K562 (cell line): ENCODE measurements at regions not wholly inside any gene's neighbourhood (a gene's known extent, or its start where the extent isn't known, plus 50 kb on each side); places are given as distances from the start of the nearest gene placed in this dataset.

Experiments
- ATAC-seq: fragments of 200-7000 bp; cut with Tn5 transposase; 3 replicates; pipeline ENCODE4 v1.9.1; 2020; ENCODE audit warnings: moderate library complexity
- BruUV-seq: library from RNA; stranded (reverse); fragments of 400-500 nt; replicated peaks from 2 replicates; lab custom pipeline; 2021; lab: Mats Ljungman, UMichigan
- CTCF ChIA-PET: fragments of 300-600 bp; formaldehyde crosslinking; extraction: SDS; loops from one replicate; lab custom pipeline; 2021; ENCODE audit warnings: low intra/inter-chr PET ratio; lab: Yijun Ruan, JAX
- POLR2A ChIA-PET: fragments of 300-600, 350-650 bp; sonication (Branson Sonifier 250); formaldehyde crosslinking; extraction: SDS; loops from one replicate; lab custom pipeline; 2021; ENCODE audit warnings: antibody characterized with exemption, inconsistent platforms; lab: Yijun Ruan, JAX
- DNase-seq, 4 experiments: peaks; one replicate each; pipeline versions ENCODE4 v3.0.0 to v3.0.0-alpha.2; 2011 to 2018; ENCODE audit warnings: low spot score in 3 of 4, mixed read lengths in 3 of 4; ENCODE audit errors: extremely low read depth in 1 of 4
- FAIRE-seq: peaks from 2 replicates; lab custom pipeline; 2011; peaks lifted over from hg19 to GRCh38; lab: Jason Lieb, UNC
- H2AFZ ChIP-seq: 2 replicates; pipeline ENCODE4 v1.6.0; 2011; ENCODE audit warnings: low read depth, low read length, control low read depth, inconsistent platforms
- H3K27ac ChIP-seq: fragments of 200-600 bp; 3 replicates; pipeline ENCODE4 v1.8.0; 2011; ENCODE audit warnings: low read depth, mild to moderate bottlenecking, control low read depth, inconsistent platforms, low read length, moderate library complexity, mixed read lengths; ENCODE audit errors: extremely low read depth
- H3K27me3 ChIP-seq, 2 experiments: fragments of 300-600 bp in 1 of 2; 2 replicates in 1 of 2; 3 replicates in 1 of 2; pipeline versions ENCODE4 v1.6.0 to v1.8.0; 2011; ENCODE audit warnings: inconsistent platforms in 2 of 2, low read length in 2 of 2, mild to moderate bottlenecking in 1 of 2, mixed read lengths in 1 of 2, moderate library complexity in 1 of 2; ENCODE audit not compliant: control insufficient read depth in 2 of 2, insufficient read depth in 2 of 2
- H3K36me3 ChIP-seq: fragments of 300-600 bp; 3 replicates; pipeline ENCODE4 v1.8.0; 2011; ENCODE audit warnings: mild to moderate bottlenecking, low read length, inconsistent platforms; ENCODE audit not compliant: control insufficient read depth, insufficient read depth
- H3K4me1 ChIP-seq, 2 experiments: fragments of 200-600 bp in 1 of 2; replicated peaks in 1 of 2; 2 replicates in 1 of 2; 3 replicates in 1 of 2; pipeline versions ENCODE4 v1.5.1 to v1.8.0; 2011; ENCODE audit warnings: inconsistent platforms in 2 of 2, low read length in 2 of 2, mild to moderate bottlenecking in 1 of 2, mixed read lengths in 1 of 2, moderate library complexity in 1 of 2; ENCODE audit not compliant: control insufficient read depth in 2 of 2, insufficient read depth in 2 of 2
- H3K4me2 ChIP-seq: 2 replicates; pipeline ENCODE4 v1.6.1; 2011; ENCODE audit warnings: low read length, control low read depth, inconsistent platforms, mixed read lengths; ENCODE audit not compliant: insufficient read depth
- H3K4me3 ChIP-seq: fragments of 200-600 bp; sonication (generic), shearing (Covaris generic); 2 replicates; pipeline ENCODE4 v1.5.1; 2016; ENCODE audit warnings: control low read depth, inconsistent platforms
- H3K79me2 ChIP-seq: fragments of 200-600 bp; 3 replicates; pipeline ENCODE4 v1.8.0; 2011; ENCODE audit warnings: low read length, inconsistent platforms; ENCODE audit not compliant: control insufficient read depth, insufficient read depth
- H3K9ac ChIP-seq, 2 experiments: 2 replicates each; pipeline versions ENCODE4 v1.6.0 to v1.6.1; 2011; ENCODE audit warnings: low read depth in 2 of 2, low read length in 2 of 2, control low read depth in 1 of 2, inconsistent platforms in 1 of 2, mild to moderate bottlenecking in 1 of 2, mixed read lengths in 1 of 2; ENCODE audit not compliant: insufficient read depth in 1 of 2
- H3K9me1 ChIP-seq: one replicate; pipeline ENCODE4 v1.6.0; 2011; ENCODE audit warnings: inconsistent platforms, mild to moderate bottlenecking, low read length, moderate library complexity; ENCODE audit not compliant: control insufficient read depth, insufficient read depth
- H3K9me3 ChIP-seq: replicated peaks from 2 replicates; pipeline ENCODE4 v1.5.1; 2011; ENCODE audit warnings: low read depth, low read length, inconsistent platforms; ENCODE audit not compliant: control insufficient read depth, insufficient read depth
- H4K20me1 ChIP-seq: replicated peaks from 2 replicates; pipeline ENCODE4 v1.6.1; 2011; ENCODE audit warnings: low read length, inconsistent platforms, mixed read lengths; ENCODE audit not compliant: control insufficient read depth, insufficient read depth
- ELK1 ChIP-seq: sonication (generic); formaldehyde crosslinking; IDR thresholded peaks from 2 replicates; pipeline ENCODE4 v1.8.1; 2022; ENCODE audit warnings: missing genetic modification reagents
- ETV5 ChIP-seq: sonication (generic); formaldehyde crosslinking; IDR thresholded peaks from 2 replicates; pipeline ENCODE4 v1.4.0; 2020; ENCODE audit warnings: low read depth, mild to moderate bottlenecking, missing genetic modification reagents
- FOSL1 ChIP-seq: fragments of 200-800 bp; sonication (Bioruptor generic); conservative IDR thresholded peaks from 2 replicates; pipeline ENCODE4 v1.6.1; 2016; ENCODE audit warnings: missing genetic modification characterization, missing compliant biosample characterization
- HINFP ChIP-seq: fragments of 450-650 bp; conservative IDR thresholded peaks from 2 replicates; pipeline ENCODE4 v1.6.1; 2016; ENCODE audit warnings: missing genetic modification characterization, low read depth, mild to moderate bottlenecking, control low read depth, missing compliant biosample characterization
- HLTF ChIP-seq: fragments of 450-650 bp; IDR thresholded peaks from 2 replicates; pipeline ENCODE4 v1.6.1; 2016
- KHSRP ChIP-seq: fragments of 450-650 bp; IDR thresholded peaks from 2 replicates; pipeline ENCODE4 v1.6.1; 2017
- MECOM ChIP-seq: fragments of 250-450 bp; sonication (Bioruptor Pico); IDR thresholded peaks from 2 replicates; pipeline ENCODE4 v1.8.0; 2022; ENCODE audit warnings: inconsistent platforms
- MED1 ChIP-seq: sonication (generic); formaldehyde crosslinking; IDR thresholded peaks from 2 replicates; pipeline ENCODE4 v1.8.1; 2023; ENCODE audit warnings: missing genetic modification reagents, borderline replicate concordance
- NFE2L1 ChIP-seq: fragments of 450-650 bp; IDR thresholded peaks from 2 replicates; pipeline ENCODE4 v1.6.1; 2016; ENCODE audit warnings: missing genetic modification characterization, low read depth, mild to moderate bottlenecking, missing compliant biosample characterization, moderate library complexity, borderline replicate concordance
- SIN3A ChIP-seq, 2 experiments: fragments of 150-350 bp in 1 of 2; IDR thresholded peaks; 2 replicates each; pipeline ENCODE4 v1.6.1; 2011 to 2016; ENCODE audit warnings: borderline replicate concordance in 2 of 2, low read depth in 2 of 2, low read length in 2 of 2, mild to moderate bottlenecking in 2 of 2, moderate library complexity in 2 of 2; ENCODE audit not compliant: control insufficient read depth in 1 of 2
- SIX5 ChIP-seq, 2 experiments: IDR thresholded peaks; 2 replicates each; pipeline ENCODE4 v1.6.1; 2011; ENCODE audit warnings: low read length in 2 of 2, borderline replicate concordance in 1 of 2, low read depth in 1 of 2, mild to moderate bottlenecking in 1 of 2, moderate library complexity in 1 of 2; ENCODE audit not compliant: insufficient read depth in 1 of 2
- SMAD3 ChIP-seq: fragments of 450-650 bp; formaldehyde crosslinking; conservative IDR thresholded peaks from 2 replicates; pipeline ENCODE4 v1.4.0; 2020; ENCODE audit warnings: mild to moderate bottlenecking
- SMAD4 ChIP-seq: fragments of 250-450 bp; sonication (Bioruptor Pico); conservative IDR thresholded peaks from 2 replicates; pipeline ENCODE4 v1.8.0; 2021; ENCODE audit warnings: inconsistent platforms, mild to moderate bottlenecking, moderate library complexity
- TEAD4 ChIP-seq, 2 experiments: sonication (generic) in 1 of 2; formaldehyde crosslinking in 1 of 2; IDR thresholded peaks; 2 replicates each; pipeline versions ENCODE4 v1.6.1 to v1.8.0; 2012 to 2022; ENCODE audit warnings: borderline replicate concordance in 1 of 2, inconsistent platforms in 1 of 2, low read length in 1 of 2, mild to moderate bottlenecking in 1 of 2, missing genetic modification reagents in 1 of 2
- ZBTB7A ChIP-seq: IDR thresholded peaks from 2 replicates; pipeline ENCODE4 v1.6.1; 2011; ENCODE audit warnings: low read depth, mild to moderate bottlenecking, low read length, moderate library complexity, borderline replicate concordance; ENCODE audit not compliant: control insufficient read depth
- ZNF121 ChIP-seq: sonication (generic); formaldehyde crosslinking; conservative IDR thresholded peaks from 2 replicates; pipeline ENCODE4 v1.8.0; 2022; ENCODE audit warnings: missing genetic modification reagents
- ZNF134 ChIP-seq: fragments of 250-450 bp; sonication (Bioruptor Pico); conservative IDR thresholded peaks from 2 replicates; pipeline ENCODE4 v1.4.0; 2020
- ZNF174 ChIP-seq: fragments of 250-450 bp; sonication (Bioruptor Pico); IDR thresholded peaks from 2 replicates; pipeline ENCODE4 v1.4.0; 2020; ENCODE audit warnings: mild to moderate bottlenecking
- ZNF212 ChIP-seq: fragments of 450-650 bp; formaldehyde crosslinking; IDR thresholded peaks from 2 replicates; pipeline ENCODE4 v1.4.0; 2020; ENCODE audit warnings: mild to moderate bottlenecking
- ZNF224 ChIP-seq: sonication (generic); formaldehyde crosslinking; IDR thresholded peaks from 2 replicates; pipeline ENCODE4 v1.8.0; 2022; ENCODE audit warnings: mild to moderate bottlenecking, missing genetic modification reagents
- ZNF3 ChIP-seq: fragments of 250-450 bp; sonication (Bioruptor Pico); IDR thresholded peaks from 2 replicates; pipeline ENCODE4 v1.5.0; 2021; ENCODE audit warnings: mild to moderate bottlenecking, moderate library complexity
- WGBS: fragments of 100-300 bp; shearing (Covaris generic); methylation state at CpG from one replicate; pipeline ENCODE4 v1.1.6; 2016; ENCODE audit warnings: low coverage, mixed read lengths; ENCODE audit not compliant: insufficient coverage; ENCODE audit errors: missing lambda C conversion rate; 5-methylcytosine and 5-hydroxymethylcytosine counted together
- in situ Hi-C: fragments of 300-500 bp; cut with MboI; formaldehyde crosslinking; loops from 4 replicates; pipeline ENCODE4 v1.15.0; 2018; ENCODE audit warnings: inconsistent platforms, mixed read lengths
- intact Hi-C: fragments of 100-400 bp; cut with micrococcal nuclease; formaldehyde crosslinking; loops from 2 replicates; pipeline ENCODE4 v1.14.2; 2022

- no peak for TF ChIP-seq ELK1
- TF ChIP-seq HINFP: no peak
- no peak for TF ChIP-seq HLTF
- TF ChIP-seq ZNF212: no peak
- TF ChIP-seq SIN3A (IDR thresholded peaks at IDR 0.05; ENCODE audit: borderline replicate concordance in 2 of 2, control insufficient read depth in 1 of 2, low read depth in 2 of 2, low read length in 2 of 2): no peak
- TF ChIP-seq MECOM: no peak
- no peak for TF ChIP-seq ZNF134 (CRISPR knock-in tag)
- no peak for TF ChIP-seq SIX5 (IDR thresholded peaks at IDR 0.05; ENCODE audit: borderline replicate concordance in 1 of 2, insufficient read depth in 1 of 2, low read depth in 1 of 2, low read length in 2 of 2)
- no peak for TF ChIP-seq ZNF3
- no peak for TF ChIP-seq SMAD4 (CRISPR knock-in tag)
- TF ChIP-seq KHSRP: no peak
Observed at GRCh38 chr10:10625491-10625890, 392.2 kb upstream of the CELF2 start (continued).

DNA sequence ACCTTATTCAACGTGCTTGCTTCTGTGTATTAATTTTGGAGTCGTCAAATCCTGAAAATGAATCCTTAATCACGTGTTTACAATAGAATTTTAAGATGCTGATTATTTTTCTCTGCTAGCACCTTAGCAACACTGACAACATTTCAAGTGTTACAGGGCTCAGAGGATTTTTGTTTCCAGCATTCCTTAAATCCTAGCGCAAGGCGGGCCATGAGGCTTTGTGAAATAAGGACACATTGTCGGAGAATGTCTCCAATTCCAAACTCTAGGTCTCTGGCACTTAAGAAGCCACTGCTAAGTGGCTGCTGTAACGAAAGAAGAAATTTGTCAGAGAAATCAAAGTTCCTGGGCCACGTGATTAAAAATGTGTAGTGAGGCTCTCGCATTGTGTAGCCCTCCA, 390.9 kb upstream of the CELF2 start:
- intact Hi-C loops (no loop called here), in situ Hi-C loops (no loop called here)
- no peak for ATAC-seq
- Histone ChIP-seq H4K20me1 (no peaks in the 10 kb centered on the region), H2AFZ (no peak overlapping the region), H3K9ac (no peak overlapping the region), H3K27ac (no peak overlapping the region), H3K36me3 (no peaks in the 10 kb centered on the region), H3K9me3 (no peaks in the 10 kb centered on the region), H3K4me2 (no peak overlapping the region), H3K9me1 (no peaks in the 10 kb centered on the region), H3K4me1 (no peaks in the 10 kb centered on the region), H3K27me3 (no peaks in the 10 kb centered on the region), H3K4me3 (no peak overlapping the region), H3K79me2 (no peaks in the 10 kb centered on the region)
- ChIA-PET POLR2A (no interaction called here), CTCF (no interaction called here)
- WGBS: 2% methylated on average over 9 of the region's 9 CpGs
- FAIRE-seq: no peak
- no peak for DNase-seq
- no TSS peak for BruUV-seq
- TF ChIP-seq ZNF174 (CRISPR knock-in tag): no peak
- TF ChIP-seq TEAD4 (IDR thresholded peaks at IDR 0.05; ENCODE audit: low read length): no peak
- no peak for TF ChIP-seq TEAD4 (CRISPR knock-in tag; IDR thresholded peaks at IDR 0.05; ENCODE audit: borderline replicate concordance)
- TF ChIP-seq ZNF224 (CRISPR knock-in tag): no peak
- no peak for TF ChIP-seq MED1
- no peak for TF ChIP-seq ZBTB7A
- no peak for TF ChIP-seq SMAD3 (CRISPR knock-in tag)
- no peak for TF ChIP-seq ZNF121 (CRISPR knock-in tag)
- TF ChIP-seq ETV5 (CRISPR knock-in tag): no peak
- TF ChIP-seq FOSL1 (tag): no peak
- TF ChIP-seq NFE2L1 (tag): no peak
